NCI-H82 (cell line): ENCODE measurements at regions not wholly inside any gene's neighbourhood (a gene's known extent, or its start where the extent isn't known, plus 50 kb on each side); places are given as distances from the start of the nearest gene placed in this dataset.

Experiments used
- DNase-seq: peaks from one replicate; lab custom pipeline; 2025; lab: John Stamatoyannopoulos, UW

GRCh38 chr12:97927977-97928376 lies 465.4 kb downstream of the RMST start:
- no peak for DNase-seq

GRCh38 chr12:97936165-97936564 lies 473.6 kb downstream of the RMST start:
- DNase-seq = no peak

- no peak for DNase-seq
Measured at GRCh38 chr12:97938031-97938430, 475.4 kb downstream of the RMST start.

GRCh38 chr12:97939156-97939555 lies 476.6 kb downstream of the RMST start:
- DNase-seq = no peak

- no peak for DNase-seq
Measured at GRCh38 chr12:97940105-97940504, 477.5 kb downstream of the RMST start.

- DNase-seq = no peak
Measured at GRCh38 chr12:97940629-97941028, 478.0 kb downstream of the RMST start.

GRCh38 chr12:97941686-97942354 lies 479.2 kb downstream of the RMST start:
- peak; percentile 4 for DNase-seq

- DNase-seq = no peak
Measured at GRCh38 chr12:97943359-97943758, 480.8 kb downstream of the RMST start.

GRCh38 chr12:97944576-97944975 lies 482.0 kb downstream of the RMST start:
- no peak for DNase-seq

GRCh38 chr12:97946701-97947100 lies 484.1 kb downstream of the RMST start:
- no peak for DNase-seq

- no peak for DNase-seq
Measured at GRCh38 chr12:97948591-97948990, 486.0 kb downstream of the RMST start.

- DNase-seq = no peak
Measured at GRCh38 chr12:97951239-97951638, 488.6 kb downstream of the RMST start.

GRCh38 chr12:97951717-97952116 lies 489.1 kb downstream of the RMST start:
- DNase-seq = no peak

- DNase-seq = no peak
Measured at GRCh38 chr12:97957109-97957508, 494.5 kb downstream of the RMST start.

GRCh38 chr12:97960225-97960624 lies 497.6 kb downstream of the RMST start:
- no peak for DNase-seq

GRCh38 chr12:97960741-97961608 lies 498.4 kb downstream of the RMST start:
- peak; percentile 62 for DNase-seq

- no peak for DNase-seq
Measured at GRCh38 chr12:97967831-97968230, 505.2 kb downstream of the RMST start.

- no peak for DNase-seq
Measured at GRCh38 chr12:97968641-97969197, 506.1 kb downstream of the RMST start.

GRCh38 chr12:97977870-97978405 lies 515.3 kb downstream of the RMST start:
- DNase-seq = no peak

GRCh38 chr12:97982684-97983083 lies 520.1 kb downstream of the RMST start:
- DNase-seq = no peak

- DNase-seq = no peak
Measured at GRCh38 chr12:97983796-97984195, 521.2 kb downstream of the RMST start.

GRCh38 chr12:97984436-97984835 lies 521.8 kb downstream of the RMST start:
- DNase-seq = no peak
